ENCODE measurements at regions not wholly inside any gene's neighbourhood (a gene's known extent, or its start where the extent isn't known, plus 50 kb on each side); places are given as distances from the start of the nearest gene placed in this dataset.

DNA sequence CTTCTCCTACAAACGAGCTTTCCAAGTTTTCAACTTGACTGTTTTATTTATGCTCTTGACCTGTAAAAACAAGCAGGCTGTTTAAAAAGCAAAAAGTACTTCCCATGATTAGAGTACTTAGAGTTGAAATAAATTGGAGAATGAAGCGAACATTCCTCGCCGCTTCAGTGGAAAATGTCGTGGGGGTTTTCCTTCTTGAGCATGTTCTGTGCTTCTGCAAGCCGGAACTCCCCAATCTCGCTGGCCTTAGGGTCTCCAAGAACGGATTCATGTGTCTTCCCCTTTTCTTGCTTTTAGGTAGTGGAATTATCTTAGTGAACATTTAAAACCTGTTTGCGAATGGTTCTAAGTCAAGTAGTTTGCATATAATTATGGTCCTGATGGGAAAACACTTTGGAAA is 103.6 kb upstream of the ZNF536 start:
- Mint-ChIP-seq H3K9me3 (ENCODE audit: unreplicated experiment) (peaks cover 37% of the 10 kb centered on the region), H3K4me3 (ENCODE audit: unreplicated experiment) (no peak overlapping the region), H3K36me3 (ENCODE audit: insufficient read depth, unreplicated experiment) (no peaks in the 10 kb centered on the region), H3K4me1 (ENCODE audit: insufficient read depth, unreplicated experiment) (no peaks in the 10 kb centered on the region), H3K27ac (ENCODE audit: low read depth, unreplicated experiment) (no peak overlapping the region), H3K27me3 (ENCODE audit: insufficient read depth, unreplicated experiment) (no peaks in the 10 kb centered on the region)
- BruUV-seq (replicated peaks), result no TSS peak
- intact Hi-C loops (cut with micrococcal nuclease), result no loop called here
- no peak for DNase-seq (ENCODE audit: unreplicated experiment)
- TF ChIP-seq, protein P1, sequence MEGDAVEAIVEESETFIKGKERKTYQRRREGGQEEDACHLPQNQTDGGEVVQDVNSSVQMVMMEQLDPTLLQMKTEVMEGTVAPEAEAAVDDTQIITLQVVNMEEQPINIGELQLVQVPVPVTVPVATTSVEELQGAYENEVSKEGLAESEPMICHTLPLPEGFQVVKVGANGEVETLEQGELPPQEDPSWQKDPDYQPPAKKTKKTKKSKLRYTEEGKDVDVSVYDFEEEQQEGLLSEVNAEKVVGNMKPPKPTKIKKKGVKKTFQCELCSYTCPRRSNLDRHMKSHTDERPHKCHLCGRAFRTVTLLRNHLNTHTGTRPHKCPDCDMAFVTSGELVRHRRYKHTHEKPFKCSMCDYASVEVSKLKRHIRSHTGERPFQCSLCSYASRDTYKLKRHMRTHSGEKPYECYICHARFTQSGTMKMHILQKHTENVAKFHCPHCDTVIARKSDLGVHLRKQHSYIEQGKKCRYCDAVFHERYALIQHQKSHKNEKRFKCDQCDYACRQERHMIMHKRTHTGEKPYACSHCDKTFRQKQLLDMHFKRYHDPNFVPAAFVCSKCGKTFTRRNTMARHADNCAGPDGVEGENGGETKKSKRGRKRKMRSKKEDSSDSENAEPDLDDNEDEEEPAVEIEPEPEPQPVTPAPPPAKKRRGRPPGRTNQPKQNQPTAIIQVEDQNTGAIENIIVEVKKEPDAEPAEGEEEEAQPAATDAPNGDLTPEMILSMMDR (IDR thresholded peaks at IDR 0.05; ENCODE audit: unreplicated experiment), result no peak
- ChIA-PET POLR2A (no interaction called here), CTCF (no interaction called here)

DNA sequence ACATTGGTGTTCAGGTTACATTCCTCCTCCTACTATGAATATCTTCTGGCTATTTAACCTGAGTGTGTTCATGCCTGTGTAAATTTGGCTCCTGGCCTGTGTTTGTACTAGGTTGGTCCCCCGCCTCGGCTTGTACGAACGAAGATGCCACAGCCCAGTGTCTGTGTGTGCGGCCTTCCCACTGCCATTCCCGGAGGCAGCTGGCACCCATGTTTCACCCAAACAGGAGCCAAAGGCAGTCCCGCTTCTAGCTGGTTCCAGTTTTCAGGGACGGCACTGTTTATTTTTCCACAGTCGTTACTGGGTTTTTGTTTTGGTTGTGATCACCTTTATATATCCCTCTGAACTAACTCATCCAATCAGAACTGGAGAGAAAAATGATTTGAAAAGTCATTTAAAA is 102.5 kb upstream of the ZNF536 start:
- CTCF ChIA-PET, result no interaction called here
- peaks cover 28% of the 10 kb centered on the region for H3K9me3 Mint-ChIP-seq (ENCODE audit: unreplicated experiment)
- no peaks in the 10 kb centered on the region for H3K4me1 Mint-ChIP-seq (ENCODE audit: insufficient read depth, unreplicated experiment)
- intact Hi-C loops (cut with micrococcal nuclease), result no loop called here
- no peaks in the 10 kb centered on the region for H3K36me3 Mint-ChIP-seq (ENCODE audit: insufficient read depth, unreplicated experiment)
- DNase-seq (ENCODE audit: unreplicated experiment), result no peak
- TF ChIP-seq, protein P1 (IDR thresholded peaks at IDR 0.05; ENCODE audit: unreplicated experiment), result no peak
- H3K27ac Mint-ChIP-seq (ENCODE audit: low read depth, unreplicated experiment), result no peak overlapping the region
- H3K27me3 Mint-ChIP-seq (ENCODE audit: insufficient read depth, unreplicated experiment), result no peaks in the 10 kb centered on the region
- no TSS peak for BruUV-seq (replicated peaks)
- no peak overlapping the region for H3K4me3 Mint-ChIP-seq (ENCODE audit: unreplicated experiment)
- POLR2A ChIA-PET, result no interaction called here

DNA sequence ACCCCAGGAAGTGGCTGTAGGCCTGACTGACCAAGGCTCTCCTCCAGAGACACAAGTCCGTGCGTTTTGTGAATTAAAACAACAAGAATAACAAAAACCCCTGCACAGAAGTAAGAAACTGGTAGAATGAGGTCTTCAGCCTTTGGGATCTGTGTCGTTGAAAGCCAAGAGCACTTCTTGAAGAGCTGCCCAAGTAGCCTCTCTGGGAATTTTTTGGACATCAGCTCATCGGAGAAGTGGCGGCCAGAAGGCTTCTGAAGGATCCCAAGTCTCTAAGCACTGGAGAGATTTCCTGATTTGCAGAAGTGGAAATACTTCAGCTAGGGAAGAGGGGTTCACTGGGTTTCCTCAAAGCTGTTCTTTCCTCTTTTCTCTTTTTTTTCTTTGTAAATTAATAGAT is 100.4 kb upstream of the ZNF536 start:
- Mint-ChIP-seq H3K27me3 (ENCODE audit: insufficient read depth, unreplicated experiment) (no peaks in the 10 kb centered on the region), H3K9me3 (ENCODE audit: unreplicated experiment) (peaks cover 27% of the 10 kb centered on the region), H3K4me3 (ENCODE audit: unreplicated experiment) (no peak overlapping the region), H3K4me1 (ENCODE audit: insufficient read depth, unreplicated experiment) (no peaks in the 10 kb centered on the region), H3K27ac (ENCODE audit: low read depth, unreplicated experiment) (no peak overlapping the region), H3K36me3 (ENCODE audit: insufficient read depth, unreplicated experiment) (no peaks in the 10 kb centered on the region)
- TF ChIP-seq, protein P1 (IDR thresholded peaks at IDR 0.05; ENCODE audit: unreplicated experiment), result no peak
- CTCF ChIA-PET, result no interaction called here
- no TSS peak for BruUV-seq (replicated peaks)
- POLR2A ChIA-PET, result no interaction called here
- intact Hi-C loops (cut with micrococcal nuclease), result no loop called here
- DNase-seq (ENCODE audit: unreplicated experiment), result no peak

DNA sequence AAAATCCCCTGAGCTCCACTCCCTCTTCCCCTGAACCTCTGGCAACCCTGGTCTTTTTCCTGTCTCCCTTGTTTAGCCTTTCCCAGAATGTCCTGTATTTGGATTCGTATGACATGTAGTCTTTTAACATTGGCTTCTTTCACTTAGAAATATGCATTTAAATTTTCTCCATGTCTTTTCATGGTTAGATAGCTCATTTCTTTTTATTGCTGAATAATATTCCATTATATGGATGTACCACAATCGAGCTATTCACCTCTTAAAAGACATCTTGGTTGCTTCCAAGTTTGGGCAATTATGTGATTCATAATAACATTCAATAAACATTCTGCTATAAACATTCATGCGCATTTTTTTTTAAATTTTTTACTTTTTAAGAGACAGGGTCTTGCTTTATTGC is 99.6 kb upstream of the ZNF536 start:
- intact Hi-C loops (cut with micrococcal nuclease), result no loop called here
- H3K9me3 Mint-ChIP-seq (ENCODE audit: unreplicated experiment), result peaks cover 28% of the 10 kb centered on the region
- ChIA-PET POLR2A (no interaction called here), CTCF (interaction anchor here (0.7 kb wide), 1 partner anchor 1358 kb away, joined by 3 read pairs; no protein-coding TSS in a partner anchor)
- TF ChIP-seq, protein P1 (IDR thresholded peaks at IDR 0.05; ENCODE audit: unreplicated experiment), result no peak
- H3K4me1 Mint-ChIP-seq (ENCODE audit: insufficient read depth, unreplicated experiment), result no peaks in the 10 kb centered on the region
- H3K36me3 Mint-ChIP-seq (ENCODE audit: insufficient read depth, unreplicated experiment), result no peaks in the 10 kb centered on the region
- no peak overlapping the region for H3K27ac Mint-ChIP-seq (ENCODE audit: low read depth, unreplicated experiment)
- no peaks in the 10 kb centered on the region for H3K27me3 Mint-ChIP-seq (ENCODE audit: insufficient read depth, unreplicated experiment)
- no TSS peak for BruUV-seq (replicated peaks)
- H3K4me3 Mint-ChIP-seq (ENCODE audit: unreplicated experiment), result no peak overlapping the region
- DNase-seq (ENCODE audit: unreplicated experiment), result no peak
